Mammary epithelial cell (primary cell): ENCODE measurements at regions not wholly inside any gene's neighbourhood (a gene's known extent, or its start where the extent isn't known, plus 50 kb on each side); places are given as distances from the start of the nearest gene placed in this dataset.

Experiments
- EZH2 ChIP-seq: IDR thresholded peaks from 2 replicates; pipeline ENCODE4 v1.6.1; 2012; ENCODE audit warnings: low read length, inconsistent platforms, borderline replicate concordance
- TF ChIP-seq, protein P1 (sequence below), 2 donors: IDR thresholded peaks in 1 of 2; conservative IDR thresholded peaks in 1 of 2; 2 replicates each; pipeline ENCODE4 v1.5.1; 2011 to 2012; ENCODE audit warnings: inconsistent platforms in 2 of 2, low read length in 2 of 2, mild to moderate bottlenecking in 2 of 2, control low read depth in 1 of 2, low read depth in 1 of 2; ENCODE audit not compliant: insufficient read depth in 1 of 2; ENCODE audit errors: extremely low read depth in 1 of 2

DNA sequence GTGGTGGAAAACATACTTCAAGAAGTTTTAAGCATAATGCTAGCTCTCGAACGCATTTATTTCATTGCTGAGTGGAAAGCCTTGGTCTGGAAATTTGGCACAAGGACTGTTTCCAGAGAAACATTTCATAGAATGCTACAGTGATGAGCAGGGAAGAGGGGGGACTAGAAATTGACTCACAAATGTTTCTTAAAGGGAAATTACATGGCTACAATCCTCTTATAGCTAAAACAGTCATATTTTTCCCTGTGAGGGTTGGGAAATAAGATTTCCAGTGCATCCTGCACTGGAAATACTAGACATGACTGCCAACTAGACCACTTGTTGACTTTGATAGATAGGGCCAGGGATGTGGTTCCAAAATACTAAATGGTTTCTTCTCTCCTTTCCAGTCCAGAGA, 197.3 kb upstream of the RGS6 start:
- no peak for TF ChIP-seq EZH2
- TF ChIP-seq, protein P1, sequence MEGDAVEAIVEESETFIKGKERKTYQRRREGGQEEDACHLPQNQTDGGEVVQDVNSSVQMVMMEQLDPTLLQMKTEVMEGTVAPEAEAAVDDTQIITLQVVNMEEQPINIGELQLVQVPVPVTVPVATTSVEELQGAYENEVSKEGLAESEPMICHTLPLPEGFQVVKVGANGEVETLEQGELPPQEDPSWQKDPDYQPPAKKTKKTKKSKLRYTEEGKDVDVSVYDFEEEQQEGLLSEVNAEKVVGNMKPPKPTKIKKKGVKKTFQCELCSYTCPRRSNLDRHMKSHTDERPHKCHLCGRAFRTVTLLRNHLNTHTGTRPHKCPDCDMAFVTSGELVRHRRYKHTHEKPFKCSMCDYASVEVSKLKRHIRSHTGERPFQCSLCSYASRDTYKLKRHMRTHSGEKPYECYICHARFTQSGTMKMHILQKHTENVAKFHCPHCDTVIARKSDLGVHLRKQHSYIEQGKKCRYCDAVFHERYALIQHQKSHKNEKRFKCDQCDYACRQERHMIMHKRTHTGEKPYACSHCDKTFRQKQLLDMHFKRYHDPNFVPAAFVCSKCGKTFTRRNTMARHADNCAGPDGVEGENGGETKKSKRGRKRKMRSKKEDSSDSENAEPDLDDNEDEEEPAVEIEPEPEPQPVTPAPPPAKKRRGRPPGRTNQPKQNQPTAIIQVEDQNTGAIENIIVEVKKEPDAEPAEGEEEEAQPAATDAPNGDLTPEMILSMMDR (conservative IDR thresholded peaks at IDR 0.05 in 1 of 2, IDR thresholded peaks at IDR 0.05 in 1 of 2; ENCODE audit: extremely low read depth in 1 of 2, insufficient read depth in 1 of 2, low read depth in 1 of 2, low read length in 2 of 2), result no peak
